ENCODE measurements at regions not wholly inside any gene's neighbourhood (a gene's known extent, or its start where the extent isn't known, plus 50 kb on each side); places are given as distances from the start of the nearest gene placed in this dataset.

DNA sequence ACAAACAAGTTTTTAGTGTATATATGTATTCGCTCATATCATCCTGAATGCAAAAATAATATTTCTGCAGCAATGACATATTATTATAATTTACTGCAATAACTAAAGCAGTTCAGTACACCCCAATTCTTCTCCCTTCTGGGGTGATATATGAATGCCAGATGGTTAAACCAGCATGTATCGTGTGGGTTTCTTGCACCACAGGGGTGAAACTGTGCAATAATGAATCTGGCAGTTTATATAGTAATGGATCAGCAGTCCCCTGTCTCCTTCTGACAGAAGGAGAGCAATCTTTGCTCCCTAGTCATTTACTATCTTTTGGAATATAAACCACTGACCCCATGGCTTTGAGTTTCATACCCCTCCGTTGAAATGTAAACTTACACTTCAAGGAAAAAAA is 228.6 kb upstream of the KLHL1 start:
- H3K27ac Mint-ChIP-seq = no peak overlapping the region
- DNase-seq = no peak
- peaks cover 6% of the 10 kb centered on the region for H3K9me3 Mint-ChIP-seq
- H3K36me3 Mint-ChIP-seq = no peaks in the 10 kb centered on the region
- H3K4me1 Mint-ChIP-seq = no peaks in the 10 kb centered on the region
- no peaks in the 10 kb centered on the region for H3K27me3 Mint-ChIP-seq
- no peak overlapping the region for H3K4me3 Mint-ChIP-seq

DNA sequence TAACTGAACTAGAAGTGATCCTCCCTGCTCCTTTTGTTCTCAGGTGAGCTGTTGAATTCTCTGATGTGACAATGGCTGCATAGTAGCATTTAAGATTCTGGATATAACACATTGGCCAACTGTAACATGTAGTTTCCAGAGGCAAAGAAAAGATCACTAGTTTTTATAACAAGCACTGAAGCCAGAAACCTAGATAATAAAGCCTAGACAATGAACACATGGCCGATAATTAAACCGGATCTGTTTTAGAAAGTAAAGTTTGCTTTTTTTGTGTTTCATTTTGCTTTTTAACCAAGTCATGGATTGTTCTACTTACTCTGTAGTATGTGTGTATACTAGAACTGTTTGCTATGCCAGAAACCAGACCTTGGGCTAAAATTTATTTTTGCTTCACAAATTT is 225.5 kb upstream of the KLHL1 start:
- peaks cover 1% of the 10 kb centered on the region for H3K9me3 Mint-ChIP-seq
- no peaks in the 10 kb centered on the region for H3K36me3 Mint-ChIP-seq
- DNase-seq = no peak
- H3K4me3 Mint-ChIP-seq = no peak overlapping the region
- H3K27me3 Mint-ChIP-seq = no peaks in the 10 kb centered on the region
- H3K27ac Mint-ChIP-seq = no peak overlapping the region
- no peaks in the 10 kb centered on the region for H3K4me1 Mint-ChIP-seq

DNA sequence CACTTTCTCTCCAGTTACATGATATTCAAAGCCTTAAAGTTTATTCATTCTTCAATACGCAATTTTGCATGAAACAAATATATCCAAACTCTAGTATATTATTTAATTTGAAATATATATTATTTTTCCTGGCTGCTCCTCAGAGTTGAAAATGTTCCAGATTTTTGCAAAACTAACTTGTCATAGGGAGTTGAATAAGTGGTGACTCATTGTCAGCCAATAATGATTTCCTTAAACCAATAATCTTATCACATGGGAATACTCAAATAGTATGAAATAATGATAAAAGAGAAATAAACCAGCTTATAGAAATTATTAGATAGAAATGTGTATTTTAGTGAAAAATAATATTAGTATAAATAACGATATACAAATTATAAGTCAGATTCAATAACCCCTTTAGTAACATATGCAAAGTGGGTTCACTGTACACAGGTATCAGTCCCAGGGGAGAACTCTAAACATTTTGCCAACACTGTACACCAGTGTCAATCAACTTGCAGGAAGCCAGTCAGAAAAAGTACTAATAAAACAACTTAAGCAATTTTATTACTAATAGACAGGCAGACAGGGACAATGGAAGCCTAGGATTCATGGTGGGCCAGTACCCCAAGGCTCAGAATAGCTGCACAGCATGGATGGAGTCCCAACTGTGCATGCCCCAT is 222.6 kb upstream of the KLHL1 start:
- DNase-seq = no peak
- H3K4me1 Mint-ChIP-seq = no peaks in the 10 kb centered on the region
- H3K27me3 Mint-ChIP-seq = no peaks in the 10 kb centered on the region
- peaks cover 3% of the 10 kb centered on the region for H3K9me3 Mint-ChIP-seq
- H3K27ac Mint-ChIP-seq = no peak overlapping the region
- H3K4me3 Mint-ChIP-seq = no peak overlapping the region
- H3K36me3 Mint-ChIP-seq = no peaks in the 10 kb centered on the region

DNA sequence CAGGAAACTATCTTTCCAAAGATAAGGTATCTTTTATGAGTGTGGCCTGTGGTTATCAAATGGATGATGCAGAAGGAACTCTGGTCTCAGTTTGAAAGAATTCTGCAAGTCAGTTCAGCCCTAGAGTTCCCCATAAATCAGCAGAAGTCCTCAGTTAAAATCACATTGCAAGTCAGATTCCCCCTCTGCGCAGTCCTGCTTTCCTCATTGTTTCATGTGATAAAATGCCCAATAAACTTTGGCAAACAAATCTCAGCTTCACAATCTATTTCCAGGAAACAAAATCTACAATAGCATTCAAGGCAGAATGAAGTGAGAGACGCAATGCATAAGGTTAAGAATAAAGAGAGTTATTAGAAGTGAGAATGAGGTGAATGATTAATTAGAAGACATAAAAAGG is 216.3 kb upstream of the KLHL1 start:
- H3K27me3 Mint-ChIP-seq = no peaks in the 10 kb centered on the region
- no peak overlapping the region for H3K4me3 Mint-ChIP-seq
- no peaks in the 10 kb centered on the region for H3K4me1 Mint-ChIP-seq
- no peak overlapping the region for H3K27ac Mint-ChIP-seq
- no peak for DNase-seq
- H3K9me3 Mint-ChIP-seq = peaks cover 3% of the 10 kb centered on the region
- H3K36me3 Mint-ChIP-seq = no peaks in the 10 kb centered on the region

DNA sequence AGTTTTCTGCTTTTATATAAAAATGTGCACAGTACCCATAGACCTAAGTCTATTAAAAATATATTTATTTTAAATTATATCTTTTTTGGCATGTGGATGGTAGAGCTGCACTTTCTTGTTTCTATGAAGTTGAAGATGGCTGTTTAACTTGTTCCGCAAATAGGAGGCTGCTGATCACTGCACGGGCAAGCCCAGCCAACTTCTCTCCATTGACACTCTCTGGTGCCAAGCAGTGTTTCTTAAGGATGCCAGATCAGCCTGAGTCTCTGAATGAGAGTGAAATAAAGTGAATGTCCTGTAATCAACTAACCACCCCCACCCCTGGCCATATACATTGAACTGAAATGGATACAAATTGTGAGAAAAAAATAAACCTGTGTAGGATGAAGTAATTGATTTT is 202.9 kb upstream of the KLHL1 start:
- H3K4me3 Mint-ChIP-seq = no peak overlapping the region
- H3K36me3 Mint-ChIP-seq = no peaks in the 10 kb centered on the region
- no peaks in the 10 kb centered on the region for H3K27me3 Mint-ChIP-seq
- H3K9me3 Mint-ChIP-seq = no peaks in the 10 kb centered on the region
- no peak for DNase-seq
- no peak overlapping the region for H3K27ac Mint-ChIP-seq
- no peaks in the 10 kb centered on the region for H3K4me1 Mint-ChIP-seq

DNA sequence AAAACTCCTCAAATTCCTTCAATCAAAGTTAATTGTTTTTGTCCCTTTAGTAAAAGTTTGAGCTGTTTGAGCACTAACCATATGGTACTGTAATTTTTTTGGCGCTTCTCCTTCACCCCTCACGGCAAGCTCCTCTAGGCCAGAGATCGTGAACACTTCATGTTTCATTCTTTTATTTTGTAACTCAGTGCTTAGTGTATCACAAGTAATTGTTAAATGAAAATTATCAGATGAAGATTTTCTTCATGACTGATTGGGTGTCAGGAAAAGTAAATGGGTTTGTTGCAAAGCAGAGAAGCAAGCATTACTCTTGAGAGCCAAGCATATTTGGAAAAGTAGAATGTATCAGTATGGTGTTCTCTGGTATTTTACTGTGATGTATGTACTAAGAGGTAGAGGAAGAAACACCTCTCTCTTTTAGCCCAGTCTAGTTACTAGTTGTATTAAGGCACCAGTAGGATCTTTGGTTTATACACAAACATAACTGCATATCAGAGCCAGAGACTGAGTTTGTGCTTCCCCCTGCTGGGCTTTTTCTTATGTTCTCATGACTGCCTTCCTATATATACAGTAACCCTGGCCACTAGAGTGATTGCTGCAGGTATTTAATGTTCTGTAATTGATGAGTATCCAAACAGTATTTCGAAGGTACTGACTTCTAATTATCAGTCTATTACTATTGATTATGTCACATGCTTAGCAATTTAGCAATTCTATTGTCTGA is 202.3 kb upstream of the KLHL1 start:
- no peak overlapping the region for H3K27ac Mint-ChIP-seq
- no peak overlapping the region for H3K4me3 Mint-ChIP-seq
- H3K27me3 Mint-ChIP-seq = no peaks in the 10 kb centered on the region
- no peak for DNase-seq
- H3K9me3 Mint-ChIP-seq = no peaks in the 10 kb centered on the region
- H3K36me3 Mint-ChIP-seq = no peaks in the 10 kb centered on the region
- no peaks in the 10 kb centered on the region for H3K4me1 Mint-ChIP-seq

DNA sequence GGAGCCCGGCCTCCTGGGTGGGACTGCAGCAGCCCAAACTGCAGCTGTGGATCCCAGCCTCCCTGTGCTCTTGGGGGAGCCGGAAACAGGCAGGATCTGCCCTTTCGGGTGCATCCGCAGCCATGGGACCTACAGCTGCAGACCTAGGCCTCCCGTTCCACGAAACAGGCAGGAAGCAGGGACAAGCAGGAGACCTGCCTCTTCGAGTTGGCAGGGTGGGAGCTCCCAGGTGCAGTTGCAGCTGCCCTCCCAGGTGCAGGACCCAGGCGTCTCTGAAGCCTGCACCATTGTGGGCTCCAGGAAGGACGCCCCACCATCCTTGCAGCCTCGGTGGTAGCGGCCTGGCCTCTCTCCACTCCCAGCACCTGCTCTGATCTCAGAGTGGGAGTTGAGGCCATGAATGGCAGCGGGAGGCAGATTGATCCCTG is 189.0 kb upstream of the KLHL1 start:
- no peak for DNase-seq
- Mint-ChIP-seq H3K9me3 (peaks cover 13% of the 10 kb centered on the region), H3K4me1 (no peaks in the 10 kb centered on the region)

DNA sequence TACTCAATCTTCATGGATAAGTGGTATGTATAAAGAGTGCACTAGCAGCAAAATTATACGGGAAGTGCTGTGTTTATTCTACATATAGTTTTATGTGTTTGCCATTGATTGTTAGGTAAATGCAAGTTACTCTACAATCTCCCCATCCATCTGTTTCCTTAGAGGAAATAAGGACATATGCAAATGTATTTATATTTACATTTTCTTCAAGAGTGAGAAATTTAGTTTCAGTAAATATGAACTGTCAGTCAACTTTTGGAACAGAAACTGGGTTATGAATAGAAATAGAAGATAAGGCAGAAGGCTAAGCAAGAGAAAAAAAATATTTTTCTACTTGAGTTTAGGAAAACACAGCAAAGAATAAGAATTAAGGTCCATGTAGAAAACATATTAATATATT is 176.1 kb upstream of the KLHL1 start:
- Mint-ChIP-seq H3K27me3 (no peaks in the 10 kb centered on the region), H3K4me1 (no peaks in the 10 kb centered on the region), H3K4me3 (no peak overlapping the region), H3K27ac (no peak overlapping the region), H3K36me3 (no peaks in the 10 kb centered on the region), H3K9me3 (peaks cover 6% of the 10 kb centered on the region)
- DNase-seq = no peak

More for the DNA sequence above, 189.0 kb upstream of the KLHL1 start:
- H3K4me3 Mint-ChIP-seq = no peak overlapping the region
- H3K27ac Mint-ChIP-seq = no peak overlapping the region
- H3K27me3 Mint-ChIP-seq = no peaks in the 10 kb centered on the region
- no peaks in the 10 kb centered on the region for H3K36me3 Mint-ChIP-seq

DNA sequence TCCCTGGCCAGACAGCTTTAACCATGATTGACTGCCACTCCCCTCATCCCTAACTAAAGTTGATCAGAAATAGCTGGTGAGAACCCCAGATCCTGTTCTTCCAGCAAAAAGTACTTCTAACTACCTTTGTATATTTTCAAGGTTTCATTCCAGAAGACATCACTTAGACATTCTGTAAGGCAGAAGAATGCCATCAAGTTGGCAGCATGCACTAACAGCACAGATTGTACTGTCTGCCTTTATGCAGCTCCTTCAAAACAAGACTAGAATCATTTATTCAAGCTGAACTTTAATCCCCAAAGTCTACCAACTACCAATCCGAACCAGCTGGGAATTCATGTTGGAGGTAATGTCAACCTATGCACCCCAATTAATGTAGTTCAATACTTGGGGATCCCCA is 167.6 kb upstream of the KLHL1 start:
- no peaks in the 10 kb centered on the region for H3K27me3 Mint-ChIP-seq

DNA sequence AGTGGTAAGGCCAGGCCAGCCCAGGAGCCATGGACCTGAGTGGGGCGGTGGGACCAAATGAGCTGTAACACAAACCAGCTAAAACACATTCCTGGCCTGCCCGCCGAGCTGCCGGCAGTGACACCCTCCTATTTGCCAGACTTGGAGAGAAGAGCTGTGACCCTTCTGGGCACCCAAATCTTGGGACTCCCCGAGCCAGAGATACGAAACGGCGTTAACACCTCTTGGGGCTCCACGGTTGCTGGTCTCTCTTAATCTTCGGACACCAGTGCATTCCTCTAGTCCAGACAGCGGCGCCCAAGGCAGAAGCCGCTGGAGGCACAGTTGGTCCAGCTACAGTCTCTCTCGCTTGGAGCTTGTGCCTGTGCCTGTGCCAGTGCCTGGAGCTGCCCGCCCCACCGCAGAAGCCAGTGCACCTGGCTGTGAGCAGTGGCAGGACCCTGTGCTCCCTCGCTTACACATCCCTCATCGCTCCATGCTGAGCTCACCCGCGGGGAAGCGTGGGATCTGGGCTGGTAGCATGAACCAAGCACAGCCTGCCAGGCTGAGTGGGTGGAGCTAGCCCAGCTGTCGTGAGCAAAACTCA is 147.2 kb upstream of the KLHL1 start:
- Mint-ChIP-seq H3K27ac (no peak overlapping the region), H3K27me3 (no peaks in the 10 kb centered on the region), H3K9me3 (peaks cover 3% of the 10 kb centered on the region), H3K4me1 (no peaks in the 10 kb centered on the region), H3K36me3 (no peaks in the 10 kb centered on the region), H3K4me3 (no peak overlapping the region)
- DNase-seq = no peak

More for the DNA sequence above, 167.6 kb upstream of the KLHL1 start:
- Mint-ChIP-seq H3K9me3 (peaks cover 6% of the 10 kb centered on the region), H3K36me3 (no peaks in the 10 kb centered on the region), H3K4me1 (no peaks in the 10 kb centered on the region), H3K4me3 (no peak overlapping the region), H3K27ac (no peak overlapping the region)
- DNase-seq = no peak

DNA sequence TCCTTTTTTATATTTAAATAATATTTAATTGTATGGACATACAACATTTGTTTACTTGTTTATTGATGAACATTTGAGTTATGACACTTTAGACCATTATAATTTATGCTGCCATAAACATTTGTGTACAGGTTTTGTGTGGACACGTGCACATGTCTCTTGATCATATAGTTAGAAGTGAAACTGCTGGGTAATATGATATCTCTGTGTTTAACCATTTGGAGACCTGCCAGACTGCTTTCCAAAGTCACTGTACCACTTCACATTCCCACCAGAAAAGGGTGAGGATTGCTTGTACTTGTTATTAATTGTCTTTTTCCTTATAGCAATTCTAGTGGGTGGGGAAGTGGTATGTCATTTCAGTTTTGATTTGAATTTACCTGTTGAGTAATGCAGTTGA is 145.6 kb upstream of the KLHL1 start:
- Mint-ChIP-seq H3K9me3 (peaks cover 8% of the 10 kb centered on the region), H3K4me1 (no peaks in the 10 kb centered on the region), H3K27ac (no peak overlapping the region), H3K4me3 (no peak overlapping the region), H3K27me3 (no peaks in the 10 kb centered on the region), H3K36me3 (no peaks in the 10 kb centered on the region)
- DNase-seq = no peak

DNA sequence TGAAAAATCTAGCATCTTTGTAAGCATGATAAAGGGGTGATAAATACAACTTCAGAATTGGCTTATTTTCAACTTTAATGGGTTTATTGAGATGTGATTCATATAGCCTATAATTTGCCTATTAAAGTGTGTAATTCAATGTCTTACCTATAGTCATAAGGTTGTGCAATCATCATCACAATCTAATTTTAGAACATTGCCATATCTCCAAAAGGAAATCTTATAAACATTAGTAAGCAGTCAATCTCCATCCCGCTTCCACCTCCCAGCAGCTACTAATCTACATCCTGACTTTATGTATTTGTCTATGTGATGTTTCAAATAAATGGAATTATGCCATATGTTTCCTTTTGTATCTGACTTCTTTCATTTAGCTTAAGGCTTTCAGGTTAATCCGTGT is 145.2 kb upstream of the KLHL1 start:
- H3K36me3 Mint-ChIP-seq = no peaks in the 10 kb centered on the region
- H3K27me3 Mint-ChIP-seq = no peaks in the 10 kb centered on the region
- peaks cover 8% of the 10 kb centered on the region for H3K9me3 Mint-ChIP-seq
- no peak overlapping the region for H3K4me3 Mint-ChIP-seq
- H3K27ac Mint-ChIP-seq = no peak overlapping the region
- DNase-seq = no peak
- H3K4me1 Mint-ChIP-seq = no peaks in the 10 kb centered on the region

DNA sequence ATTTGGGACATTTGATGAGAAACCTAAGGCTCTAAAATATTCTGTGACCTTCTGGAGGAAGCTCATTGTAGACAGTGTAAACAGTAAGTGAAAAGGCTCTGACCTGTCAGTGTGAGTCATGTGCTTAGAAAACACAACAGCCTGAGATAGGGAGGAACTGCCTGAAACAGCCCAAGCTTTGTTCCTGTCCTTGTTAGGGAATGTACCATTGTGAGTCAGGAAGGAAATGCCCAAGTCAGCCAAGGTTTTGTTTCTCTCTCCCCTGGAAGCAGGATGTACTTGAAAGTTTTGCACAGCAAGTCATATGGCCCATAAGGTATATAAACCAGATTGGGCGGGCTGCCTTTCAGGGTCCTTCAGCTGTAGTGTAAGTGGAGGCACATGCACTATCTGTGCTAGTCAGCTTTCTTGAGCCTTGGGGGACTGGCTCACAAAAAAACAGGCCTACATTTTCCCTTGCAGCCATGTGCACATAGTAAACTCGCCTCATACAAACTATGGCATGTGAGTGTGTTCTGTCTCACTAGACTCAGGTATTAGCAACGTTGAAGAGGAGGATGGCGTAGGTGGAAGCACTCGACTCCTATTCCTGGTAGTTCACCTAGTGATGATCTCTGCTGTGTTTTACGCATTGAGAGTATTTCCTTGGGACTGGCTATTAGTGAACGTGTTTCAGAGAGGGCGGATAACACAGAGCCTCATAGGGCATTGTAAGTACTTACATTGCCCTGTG is 141.2 kb upstream of the KLHL1 start:
- Mint-ChIP-seq H3K36me3 (no peaks in the 10 kb centered on the region), H3K27me3 (no peaks in the 10 kb centered on the region), H3K4me1 (no peaks in the 10 kb centered on the region), H3K27ac (no peak overlapping the region), H3K9me3 (peaks cover 12% of the 10 kb centered on the region), H3K4me3 (no peak overlapping the region)
- DNase-seq = no peak

DNA sequence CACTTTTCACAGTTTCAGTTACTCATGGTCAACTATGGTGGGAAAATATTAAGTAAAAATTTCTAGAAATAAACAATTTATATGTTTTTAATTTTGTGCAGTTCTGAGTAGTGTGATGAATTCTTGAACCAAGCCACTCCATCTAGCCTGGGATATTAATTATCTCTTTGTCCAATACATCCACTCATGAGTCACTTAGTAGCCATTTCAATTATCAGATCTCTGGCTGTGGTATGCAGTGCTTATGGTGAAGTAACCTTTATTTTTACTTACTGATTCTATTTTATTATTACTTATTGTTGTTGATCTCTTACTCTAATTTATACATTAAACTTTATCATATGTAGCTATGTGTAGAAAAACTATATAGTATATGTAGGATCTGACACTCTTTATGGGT is 128.9 kb upstream of the KLHL1 start:
- Mint-ChIP-seq H3K27me3 (no peaks in the 10 kb centered on the region), H3K36me3 (no peaks in the 10 kb centered on the region)
- no peak for DNase-seq

DNA sequence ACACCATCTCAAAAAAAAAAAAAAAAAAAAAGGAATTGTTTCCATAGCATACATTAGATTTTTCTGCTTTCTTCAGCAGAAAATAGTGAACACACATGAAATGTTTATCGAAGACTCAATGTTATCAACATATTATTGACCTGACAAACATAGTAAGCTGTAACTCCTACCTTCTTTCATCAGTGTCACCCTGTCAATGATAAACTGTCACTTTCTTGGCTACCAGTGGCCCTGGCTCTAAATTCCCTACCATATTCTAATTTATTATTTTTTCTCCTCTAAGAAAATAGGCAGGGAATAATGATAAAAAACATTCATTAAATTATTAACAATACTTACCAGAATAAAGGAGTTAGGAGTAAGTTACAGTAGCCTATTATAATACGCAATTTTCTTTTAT is 127.3 kb upstream of the KLHL1 start:
- no peak for DNase-seq
- Mint-ChIP-seq H3K4me1 (no peaks in the 10 kb centered on the region), H3K27ac (no peak overlapping the region), H3K36me3 (no peaks in the 10 kb centered on the region), H3K9me3 (peaks cover 7% of the 10 kb centered on the region), H3K27me3 (no peaks in the 10 kb centered on the region), H3K4me3 (no peak overlapping the region)

More for the DNA sequence above, 128.9 kb upstream of the KLHL1 start:
- no peak overlapping the region for H3K27ac Mint-ChIP-seq
- H3K4me3 Mint-ChIP-seq = no peak overlapping the region
- H3K9me3 Mint-ChIP-seq = peaks cover 7% of the 10 kb centered on the region
- H3K4me1 Mint-ChIP-seq = no peaks in the 10 kb centered on the region
